ENCODE measurements at regions not wholly inside any gene's neighbourhood (a gene's known extent, or its start where the extent isn't known, plus 50 kb on each side); places are given as distances from the start of the nearest gene placed in this dataset.
A peak's percentile ranks its signal among the peaks of the same experiment; 100 is the strongest.

GRCh38 chr1:165147799-165148198 lies 208.7 kb downstream of the LMX1A start:
- TF ChIP-seq CTCF (IDR thresholded peaks at IDR 0.05; ENCODE audit: unreplicated experiment in 3 of 3) = no peak
- Mint-ChIP-seq H3K9me3 (peaks cover 3% of the 10 kb centered on the region), H3K27me3 (ENCODE audit: low read depth) (peaks cover 38% of the 10 kb centered on the region), H3K4me3 (no peak overlapping the region), H3K36me3 (ENCODE audit: low read depth) (no peaks in the 10 kb centered on the region), H3K4me1 (no peaks in the 10 kb centered on the region), H3K27ac (no peak overlapping the region)

DNA sequence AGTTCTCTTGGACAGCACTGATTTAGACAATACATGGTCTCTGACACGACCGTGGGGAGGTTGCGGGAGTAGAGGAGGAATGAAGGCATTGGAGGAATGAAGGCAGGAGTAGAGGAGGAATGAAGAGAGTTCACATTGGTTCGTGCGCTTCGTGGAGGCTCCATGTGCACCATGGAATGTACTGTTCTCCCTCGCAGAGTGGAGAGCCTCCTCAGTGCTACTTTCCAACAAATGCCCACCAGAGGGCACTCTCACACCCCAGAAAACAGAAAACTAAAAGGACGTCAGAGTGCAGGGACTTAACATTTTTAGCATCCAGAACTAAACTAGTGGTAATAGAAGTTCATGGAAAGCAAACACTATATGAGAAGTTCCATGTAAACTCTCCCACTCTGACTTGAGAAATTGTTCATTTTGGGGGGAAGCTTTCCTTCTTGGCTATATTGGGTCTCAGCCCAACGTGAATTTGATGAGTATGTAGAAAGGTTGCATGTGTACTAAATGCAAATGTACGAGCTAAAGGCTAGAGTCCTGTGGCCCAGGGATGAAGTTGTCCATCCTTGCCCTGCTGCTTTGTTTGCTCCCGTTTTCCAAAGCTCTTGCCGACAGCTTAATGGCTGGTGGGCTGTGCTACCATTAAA lies 211.6 kb downstream of the LMX1A start:
- H3K4me1 Mint-ChIP-seq = no peaks in the 10 kb centered on the region
- TF ChIP-seq CTCF (IDR thresholded peaks at IDR 0.05; ENCODE audit: unreplicated experiment in 3 of 3) = peak; percentile 82 to 88 (median 84)
- no peak overlapping the region for H3K4me3 Mint-ChIP-seq
- H3K27ac Mint-ChIP-seq = no peak overlapping the region
- peaks cover 3% of the 10 kb centered on the region for H3K9me3 Mint-ChIP-seq
- H3K27me3 Mint-ChIP-seq (ENCODE audit: low read depth) = peaks cover 61% of the 10 kb centered on the region
- H3K36me3 Mint-ChIP-seq (ENCODE audit: low read depth) = no peaks in the 10 kb centered on the region

DNA sequence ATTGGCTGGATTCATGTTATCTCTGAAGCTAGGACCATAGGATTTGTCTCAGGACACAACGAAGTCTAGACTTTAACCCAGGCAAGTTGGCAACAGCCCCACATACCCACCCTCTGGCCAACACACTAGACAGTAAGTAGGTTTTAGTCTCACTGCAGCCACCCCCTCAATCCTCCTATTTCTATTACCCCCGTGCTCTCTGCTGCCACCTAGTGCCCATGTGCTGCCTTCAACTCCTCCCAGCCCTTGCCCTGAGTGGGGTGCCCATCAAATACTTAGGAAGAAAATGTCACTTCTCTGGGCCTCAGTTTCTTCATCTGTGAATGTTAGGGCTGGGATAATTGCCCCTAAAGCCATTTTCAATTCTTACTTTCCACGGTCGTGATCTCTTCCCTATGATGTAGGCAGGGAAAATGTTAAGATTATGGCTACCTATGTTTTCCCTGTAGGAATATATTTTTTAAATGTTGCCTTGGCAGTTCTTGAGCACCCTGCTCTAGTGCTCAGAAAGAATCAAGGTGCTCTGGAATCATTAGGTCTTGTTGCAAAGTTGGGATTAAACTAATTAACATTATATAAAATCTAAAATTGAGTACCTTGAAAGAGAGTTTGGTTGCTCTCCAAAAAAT lies 213.0 kb downstream of the LMX1A start:
- Mint-ChIP-seq H3K36me3 (ENCODE audit: low read depth) (no peaks in the 10 kb centered on the region), H3K27ac (no peak overlapping the region), H3K9me3 (peaks cover 3% of the 10 kb centered on the region), H3K4me1 (no peaks in the 10 kb centered on the region), H3K4me3 (no peak overlapping the region), H3K27me3 (ENCODE audit: low read depth) (peaks cover 64% of the 10 kb centered on the region)
- TF ChIP-seq CTCF (IDR thresholded peaks at IDR 0.05; ENCODE audit: unreplicated experiment in 3 of 3) = peak; percentile 9 to 36 (median 35)

DNA sequence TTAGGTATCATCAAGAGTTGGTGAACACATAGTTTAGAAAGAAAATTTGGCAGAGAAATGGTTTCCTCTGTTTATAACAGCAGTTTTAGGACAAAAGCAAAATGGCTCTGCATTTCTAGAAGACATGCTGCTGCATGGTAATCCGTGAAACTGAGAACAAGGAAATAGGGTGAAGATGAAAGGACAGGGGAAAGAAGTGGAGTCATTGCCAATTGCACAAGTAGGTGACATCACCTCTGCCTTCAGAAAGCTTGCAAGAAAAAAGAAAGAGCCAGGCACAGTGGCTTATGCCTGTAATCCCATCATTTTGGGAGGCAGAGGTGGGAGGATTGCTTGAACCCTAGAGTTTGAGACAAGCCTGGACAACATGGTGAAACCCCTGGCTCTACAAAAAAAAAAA lies 217.6 kb downstream of the LMX1A start:
- peaks cover 20% of the 10 kb centered on the region for H3K4me1 Mint-ChIP-seq
- no peaks in the 10 kb centered on the region for H3K9me3 Mint-ChIP-seq
- TF ChIP-seq CTCF (IDR thresholded peaks at IDR 0.05; ENCODE audit: unreplicated experiment in 3 of 3) = no peak
- peaks cover 72% of the 10 kb centered on the region for H3K27me3 Mint-ChIP-seq (ENCODE audit: low read depth)
- H3K36me3 Mint-ChIP-seq (ENCODE audit: low read depth) = no peaks in the 10 kb centered on the region
- H3K27ac Mint-ChIP-seq = no peak overlapping the region
- H3K4me3 Mint-ChIP-seq = no peak overlapping the region

- peaks cover 71% of the 10 kb centered on the region for H3K27me3 Mint-ChIP-seq (ENCODE audit: low read depth)
- no peak for TF ChIP-seq CTCF (IDR thresholded peaks at IDR 0.05; ENCODE audit: unreplicated experiment in 3 of 3)
- H3K36me3 Mint-ChIP-seq (ENCODE audit: low read depth) = no peaks in the 10 kb centered on the region
- H3K27ac Mint-ChIP-seq = no peak overlapping the region
- no peak overlapping the region for H3K4me3 Mint-ChIP-seq
- no peaks in the 10 kb centered on the region for H3K9me3 Mint-ChIP-seq
- peaks cover 20% of the 10 kb centered on the region for H3K4me1 Mint-ChIP-seq
These were observed 218.8 kb downstream of the LMX1A start for GRCh38 chr1:165137551-165138316.
